ENCODE measurements at regions not wholly inside any gene's neighbourhood (a gene's known extent, or its start where the extent isn't known, plus 50 kb on each side); places are given as distances from the start of the nearest gene placed in this dataset.
"Not testable (repeated sequence)": the region's sequence is repeated elsewhere in the genome, so short reads cannot be mapped to it uniquely, and the experiment has no call there.

GRCh38 chr15:44857164-44857710, 99.2 kb upstream of the TERB2 start:
- H3K27me3 ChIP-seq (ENCODE audit: control insufficient read depth in 2 of 2, insufficient read depth in 2 of 2, low read length in 2 of 2); H3K9me3 ChIP-seq (ENCODE audit: control insufficient read depth in 2 of 3, low read length in 3 of 3); ATAC-seq; H3K4me1 ChIP-seq (ENCODE audit: control insufficient read depth in 2 of 2, insufficient read depth in 2 of 2, low read length in 2 of 2); H3K4me3 Mint-ChIP-seq; H3K27me3 Mint-ChIP-seq; CTCF ChIA-PET; H3K36me3 Mint-ChIP-seq; H3K27ac Mint-ChIP-seq; H3K4me3 ChIP-seq (ENCODE audit: low read length); H3K36me3 ChIP-seq (ENCODE audit: control insufficient read depth in 2 of 3, insufficient read depth in 3 of 3, low read length in 3 of 3); H3K27ac ChIP-seq (ENCODE audit: low read depth, low read length); DNase-seq; intact Hi-C loops (cut with micrococcal nuclease); POLR2A ChIA-PET: not testable (repeated sequence)
- peaks cover 0 to 14% (median 4%) of the 10 kb centered on the region in 7 donors for H3K4me1 Mint-ChIP-seq
- H3K9me3 Mint-ChIP-seq: peaks cover 0 to 14% (median 3%) of the 10 kb centered on the region in 11 donors

- POLR2A ChIA-PET; H3K36me3 Mint-ChIP-seq; H3K27me3 ChIP-seq (ENCODE audit: control insufficient read depth in 2 of 2, insufficient read depth in 2 of 2, low read length in 2 of 2); DNase-seq; H3K4me1 Mint-ChIP-seq; H3K27me3 Mint-ChIP-seq; H3K36me3 ChIP-seq (ENCODE audit: control insufficient read depth in 2 of 3, insufficient read depth in 3 of 3, low read length in 3 of 3); CTCF ChIA-PET; intact Hi-C loops (cut with micrococcal nuclease); H3K4me3 ChIP-seq (ENCODE audit: low read length); ATAC-seq; H3K27ac Mint-ChIP-seq; H3K4me3 Mint-ChIP-seq; H3K27ac ChIP-seq (ENCODE audit: low read depth, low read length); H3K4me1 ChIP-seq (ENCODE audit: control insufficient read depth in 2 of 2, insufficient read depth in 2 of 2, low read length in 2 of 2); H3K9me3 ChIP-seq (ENCODE audit: control insufficient read depth in 2 of 3, low read length in 3 of 3): not testable (repeated sequence)
- H3K9me3 Mint-ChIP-seq: peaks cover 0 to 14% (median 3%) of the 10 kb centered on the region in 11 donors
Observed at GRCh38 chr15:44859088-44859487, 97.4 kb upstream of the TERB2 start.

- H3K4me3 Mint-ChIP-seq; H3K27ac ChIP-seq (ENCODE audit: low read depth, low read length); H3K27me3 ChIP-seq (ENCODE audit: control insufficient read depth in 2 of 2, insufficient read depth in 2 of 2, low read length in 2 of 2); H3K4me1 Mint-ChIP-seq; H3K36me3 ChIP-seq (ENCODE audit: control insufficient read depth in 2 of 3, insufficient read depth in 3 of 3, low read length in 3 of 3); DNase-seq; H3K36me3 Mint-ChIP-seq; H3K4me3 ChIP-seq (ENCODE audit: low read length); ATAC-seq; H3K9me3 ChIP-seq (ENCODE audit: control insufficient read depth in 2 of 3, low read length in 3 of 3); POLR2A ChIA-PET; H3K27me3 Mint-ChIP-seq; CTCF ChIA-PET; intact Hi-C loops (cut with micrococcal nuclease); H3K27ac Mint-ChIP-seq; H3K4me1 ChIP-seq (ENCODE audit: control insufficient read depth in 2 of 2, insufficient read depth in 2 of 2, low read length in 2 of 2): not testable (repeated sequence)
- peaks cover 0 to 14% (median 3%) of the 10 kb centered on the region in 11 donors for H3K9me3 Mint-ChIP-seq
Observed at GRCh38 chr15:44860168-44860567, 96.3 kb upstream of the TERB2 start.

GRCh38 chr15:44861439-44861910, 95.0 kb upstream of the TERB2 start:
- intact Hi-C loops (cut with micrococcal nuclease): no loop called here
- POLR2A ChIA-PET: no interaction called here
- Histone ChIP-seq H3K4me1 (ENCODE audit: control insufficient read depth in 2 of 2, insufficient read depth in 2 of 2, low read length in 2 of 2) (no peaks in the 10 kb centered on the region), H3K4me3 (ENCODE audit: low read length) (no peak overlapping the region), H3K36me3 (ENCODE audit: control insufficient read depth in 2 of 3, insufficient read depth in 3 of 3, low read length in 3 of 3) (no peaks in the 10 kb centered on the region), H3K27me3 (ENCODE audit: control insufficient read depth in 2 of 2, insufficient read depth in 2 of 2, low read length in 2 of 2) (no peaks in the 10 kb centered on the region), H3K27ac (ENCODE audit: low read depth, low read length) (no peak overlapping the region), H3K9me3 (ENCODE audit: control insufficient read depth in 2 of 3, low read length in 3 of 3) (no peaks in the 10 kb centered on the region)
- peaks cover 0 to 13% (median 2%) of the 10 kb centered on the region in 5 donors for H3K27me3 Mint-ChIP-seq
- no peak overlapping the region for H3K4me3 Mint-ChIP-seq
- no peak overlapping the region for H3K27ac Mint-ChIP-seq
- CTCF ChIA-PET: no interaction called here
- H3K9me3 Mint-ChIP-seq: peaks cover 0 to 14% (median 3%) of the 10 kb centered on the region in 11 donors
- no peak for DNase-seq
- H3K36me3 Mint-ChIP-seq: peaks cover 0 to 3% (median 0%) of the 10 kb centered on the region in 5 donors
- H3K4me1 Mint-ChIP-seq: peaks cover 0 to 4% (median 0%) of the 10 kb centered on the region in 7 donors
- ATAC-seq: no peak

- peaks cover 0 to 16% (median 4%) of the 10 kb centered on the region in 11 donors for H3K9me3 Mint-ChIP-seq
- peaks cover 0 to 3% (median 0%) of the 10 kb centered on the region in 5 donors for H3K36me3 Mint-ChIP-seq
- peaks cover 0 to 18% (median 2%) of the 10 kb centered on the region in 5 donors for H3K27me3 Mint-ChIP-seq
- H3K27ac Mint-ChIP-seq: no peak overlapping the region
- H3K4me3 ChIP-seq (ENCODE audit: low read length): no peak overlapping the region
- peaks cover 0 to 4% (median 0%) of the 10 kb centered on the region in 7 donors for H3K4me1 Mint-ChIP-seq
- H3K27me3 ChIP-seq (ENCODE audit: control insufficient read depth in 2 of 2, insufficient read depth in 2 of 2, low read length in 2 of 2): no peaks in the 10 kb centered on the region
- H3K36me3 ChIP-seq (ENCODE audit: control insufficient read depth in 2 of 3, insufficient read depth in 3 of 3, low read length in 3 of 3): no peaks in the 10 kb centered on the region
- POLR2A ChIA-PET: no interaction called here
- no peaks in the 10 kb centered on the region for H3K9me3 ChIP-seq (ENCODE audit: control insufficient read depth in 2 of 3, low read length in 3 of 3)
- ATAC-seq: no peak
- CTCF ChIA-PET: no interaction called here
- intact Hi-C loops (cut with micrococcal nuclease): no loop called here
- no peak overlapping the region for H3K4me3 Mint-ChIP-seq
- H3K27ac ChIP-seq (ENCODE audit: low read depth, low read length): no peak overlapping the region
- H3K4me1 ChIP-seq (ENCODE audit: control insufficient read depth in 2 of 2, insufficient read depth in 2 of 2, low read length in 2 of 2): no peaks in the 10 kb centered on the region
- DNase-seq: no peak
Observed at GRCh38 chr15:44861917-44862316, 94.6 kb upstream of the TERB2 start.

- H3K27me3 Mint-ChIP-seq: peaks cover 0 to 22% (median 2%) of the 10 kb centered on the region in 5 donors
- peaks cover 0 to 22% (median 4%) of the 10 kb centered on the region in 11 donors for H3K9me3 Mint-ChIP-seq
- H3K36me3 ChIP-seq (ENCODE audit: control insufficient read depth in 2 of 3, insufficient read depth in 3 of 3, low read length in 3 of 3); CTCF ChIA-PET; H3K4me1 ChIP-seq (ENCODE audit: control insufficient read depth in 2 of 2, insufficient read depth in 2 of 2, low read length in 2 of 2); H3K4me3 ChIP-seq (ENCODE audit: low read length); H3K27me3 ChIP-seq (ENCODE audit: control insufficient read depth in 2 of 2, insufficient read depth in 2 of 2, low read length in 2 of 2); H3K4me1 Mint-ChIP-seq; H3K27ac Mint-ChIP-seq; DNase-seq; H3K9me3 ChIP-seq (ENCODE audit: control insufficient read depth in 2 of 3, low read length in 3 of 3); H3K27ac ChIP-seq (ENCODE audit: low read depth, low read length); H3K4me3 Mint-ChIP-seq; intact Hi-C loops (cut with micrococcal nuclease); ATAC-seq; POLR2A ChIA-PET; H3K36me3 Mint-ChIP-seq: not testable (repeated sequence)
Observed at GRCh38 chr15:44862866-44863265, 93.6 kb upstream of the TERB2 start.

- H3K9me3 Mint-ChIP-seq: peaks cover 0 to 24% (median 7%) of the 10 kb centered on the region in 11 donors
- H3K4me1 Mint-ChIP-seq; H3K4me1 ChIP-seq (ENCODE audit: control insufficient read depth in 2 of 2, insufficient read depth in 2 of 2, low read length in 2 of 2); ATAC-seq; H3K36me3 ChIP-seq (ENCODE audit: control insufficient read depth in 2 of 3, insufficient read depth in 3 of 3, low read length in 3 of 3); H3K4me3 Mint-ChIP-seq; H3K4me3 ChIP-seq (ENCODE audit: low read length); H3K36me3 Mint-ChIP-seq; intact Hi-C loops (cut with micrococcal nuclease); H3K27ac Mint-ChIP-seq; H3K9me3 ChIP-seq (ENCODE audit: control insufficient read depth in 2 of 3, low read length in 3 of 3); H3K27ac ChIP-seq (ENCODE audit: low read depth, low read length); DNase-seq; CTCF ChIA-PET; H3K27me3 ChIP-seq (ENCODE audit: control insufficient read depth in 2 of 2, insufficient read depth in 2 of 2, low read length in 2 of 2): not testable (repeated sequence)
- H3K27me3 Mint-ChIP-seq: peaks cover 6 to 32% (median 16%) of the 10 kb centered on the region in 5 donors
- POLR2A ChIA-PET: interaction anchor here (0.6 kb wide), 1 partner anchor 16 kb away, joined by 3 read pairs; no protein-coding TSS in a partner anchor
Observed at GRCh38 chr15:44868100-44868499, 88.4 kb upstream of the TERB2 start.
